NCI-H2196 (cell line): ENCODE measurements at regions not wholly inside any gene's neighbourhood (a gene's known extent, or its start where the extent isn't known, plus 50 kb on each side); places are given as distances from the start of the nearest gene placed in this dataset.
"Not testable (repeated sequence)": the region's sequence is repeated elsewhere in the genome, so short reads cannot be mapped to it uniquely, and the experiment has no call there.

Experiments
- DNase-seq: peaks from one replicate; lab custom pipeline; 2025; ENCODE audit not compliant: unreplicated experiment; lab: John Stamatoyannopoulos, UW

GRCh38 chr6:56839533-56840183 is 115.2 kb upstream of the BEND6 start:
- no peak for DNase-seq

- DNase-seq = no peak
Measured at GRCh38 chr6:56838965-56839364, 115.9 kb upstream of the BEND6 start.

- DNase-seq = no peak
Measured at GRCh38 chr6:56838016-56838555, 116.8 kb upstream of the BEND6 start.

- DNase-seq = no peak
Measured at GRCh38 chr6:56837322-56837894, 117.5 kb upstream of the BEND6 start.

- no peak for DNase-seq
Measured at GRCh38 chr6:56835612-56836011, 119.3 kb upstream of the BEND6 start.

- DNase-seq = no peak
Measured at GRCh38 chr6:56833873-56834272, 121.0 kb upstream of the BEND6 start.

- DNase-seq = no peak
Measured at GRCh38 chr6:56833127-56833791, 121.6 kb upstream of the BEND6 start.

GRCh38 chr6:56832225-56832624 is 122.7 kb upstream of the BEND6 start:
- DNase-seq = no peak

- DNase-seq = no peak
Measured at GRCh38 chr6:56831334-56831733, 123.6 kb upstream of the BEND6 start.

GRCh38 chr6:56827908-56828649 is 126.8 kb upstream of the BEND6 start:
- no peak for DNase-seq

GRCh38 chr6:56824431-56824830 is 130.5 kb upstream of the BEND6 start:
- DNase-seq = not testable (repeated sequence)

- DNase-seq = no peak
Measured at GRCh38 chr6:56821005-56821432, 133.9 kb upstream of the BEND6 start.

GRCh38 chr6:56820060-56820459 is 134.8 kb upstream of the BEND6 start:
- DNase-seq = no peak

GRCh38 chr6:56819604-56820003 is 135.3 kb upstream of the BEND6 start:
- no peak for DNase-seq

GRCh38 chr6:56816370-56816769 is 138.5 kb upstream of the BEND6 start:
- DNase-seq = no peak

- no peak for DNase-seq
Measured at GRCh38 chr6:56815436-56815835, 139.5 kb upstream of the BEND6 start.

GRCh38 chr6:56814802-56815201 is 140.1 kb upstream of the BEND6 start:
- no peak for DNase-seq

- DNase-seq = no peak
Measured at GRCh38 chr6:56814308-56814707, 140.6 kb upstream of the BEND6 start.

- not testable (repeated sequence) for DNase-seq
Measured at GRCh38 chr6:56812851-56813250, 142.1 kb upstream of the BEND6 start.

- no peak for DNase-seq
Measured at GRCh38 chr6:56808871-56809359, 146.0 kb upstream of the BEND6 start.

- DNase-seq = no peak
Measured at GRCh38 chr6:56807989-56808337, 146.9 kb upstream of the BEND6 start.
